Mammary epithelial cell (primary cell): ENCODE measurements at regions not wholly inside any gene's neighbourhood (a gene's known extent, or its start where the extent isn't known, plus 50 kb on each side); places are given as distances from the start of the nearest gene placed in this dataset.

Source experiments
- EZH2 ChIP-seq: IDR thresholded peaks from 2 replicates; pipeline ENCODE4 v1.6.1; 2012; ENCODE audit warnings: low read length, inconsistent platforms, borderline replicate concordance
- TF ChIP-seq, protein P1 (sequence below), 2 donors: IDR thresholded peaks in 1 of 2; conservative IDR thresholded peaks in 1 of 2; 2 replicates each; pipeline ENCODE4 v1.5.1; 2011 to 2012; ENCODE audit warnings: inconsistent platforms in 2 of 2, low read length in 2 of 2, mild to moderate bottlenecking in 2 of 2, control low read depth in 1 of 2, low read depth in 1 of 2; ENCODE audit not compliant: insufficient read depth in 1 of 2; ENCODE audit errors: extremely low read depth in 1 of 2

DNA sequence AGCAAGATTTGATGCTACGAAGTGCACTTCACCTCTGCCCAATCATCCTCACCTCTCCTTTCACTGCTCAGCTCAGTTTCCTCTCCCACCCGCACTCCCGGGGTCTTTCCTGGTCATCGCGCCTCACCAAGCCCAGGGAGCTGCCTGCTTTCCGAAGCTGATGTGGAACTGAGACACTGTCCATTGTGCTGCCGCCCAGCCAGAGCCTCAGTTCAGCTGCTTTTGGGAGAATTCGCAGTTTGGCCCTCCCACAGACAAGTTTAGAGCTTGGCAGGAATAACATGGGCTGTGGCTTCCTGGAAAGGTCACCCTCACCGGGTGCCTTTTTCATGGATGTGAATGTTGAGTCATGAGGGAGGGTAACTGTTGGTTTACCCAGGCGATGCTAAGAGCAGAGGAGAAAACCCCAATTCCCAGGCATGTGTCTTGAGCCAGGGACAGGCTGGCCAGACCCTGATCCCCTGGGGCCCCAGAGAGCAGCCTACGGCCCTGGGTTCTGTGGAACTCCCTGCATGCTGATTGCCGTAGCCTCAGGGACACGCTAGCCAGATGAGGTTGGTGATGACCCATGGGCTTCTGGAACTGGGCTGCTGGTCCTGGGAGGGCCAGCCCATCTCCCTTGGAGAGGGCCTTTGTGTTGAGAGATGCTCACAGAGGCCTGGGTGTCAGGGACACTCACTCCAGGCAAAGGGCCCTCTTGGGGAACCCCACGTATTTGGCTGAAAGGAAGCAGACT, 1687.5 kb downstream of the TP53TG3F start:
- TF ChIP-seq, protein P1, sequence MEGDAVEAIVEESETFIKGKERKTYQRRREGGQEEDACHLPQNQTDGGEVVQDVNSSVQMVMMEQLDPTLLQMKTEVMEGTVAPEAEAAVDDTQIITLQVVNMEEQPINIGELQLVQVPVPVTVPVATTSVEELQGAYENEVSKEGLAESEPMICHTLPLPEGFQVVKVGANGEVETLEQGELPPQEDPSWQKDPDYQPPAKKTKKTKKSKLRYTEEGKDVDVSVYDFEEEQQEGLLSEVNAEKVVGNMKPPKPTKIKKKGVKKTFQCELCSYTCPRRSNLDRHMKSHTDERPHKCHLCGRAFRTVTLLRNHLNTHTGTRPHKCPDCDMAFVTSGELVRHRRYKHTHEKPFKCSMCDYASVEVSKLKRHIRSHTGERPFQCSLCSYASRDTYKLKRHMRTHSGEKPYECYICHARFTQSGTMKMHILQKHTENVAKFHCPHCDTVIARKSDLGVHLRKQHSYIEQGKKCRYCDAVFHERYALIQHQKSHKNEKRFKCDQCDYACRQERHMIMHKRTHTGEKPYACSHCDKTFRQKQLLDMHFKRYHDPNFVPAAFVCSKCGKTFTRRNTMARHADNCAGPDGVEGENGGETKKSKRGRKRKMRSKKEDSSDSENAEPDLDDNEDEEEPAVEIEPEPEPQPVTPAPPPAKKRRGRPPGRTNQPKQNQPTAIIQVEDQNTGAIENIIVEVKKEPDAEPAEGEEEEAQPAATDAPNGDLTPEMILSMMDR (conservative IDR thresholded peaks at IDR 0.05 in 1 of 2, IDR thresholded peaks at IDR 0.05 in 1 of 2; ENCODE audit: extremely low read depth in 1 of 2, insufficient read depth in 1 of 2, low read depth in 1 of 2, low read length in 2 of 2): no peak
- TF ChIP-seq EZH2: no peak
